ENCODE measurements at regions not wholly inside any gene's neighbourhood (a gene's known extent, or its start where the extent isn't known, plus 50 kb on each side); places are given as distances from the start of the nearest gene placed in this dataset.

GRCh38 chr2:23158306-23158705, 226.7 kb upstream of the KLHL29 start:
- TF ChIP-seq CTCF (IDR thresholded peaks at IDR 0.05) (no peak), POLR2AphosphoS5 (IDR thresholded peaks at IDR 0.05; ENCODE audit: insufficient read depth in 1 of 2, low read depth in 1 of 2) (no peak), POLR2A (IDR thresholded peaks at IDR 0.05) (no peak)

Data from vagina (tissue), 2 donors.